GM18502 (cell line): ENCODE measurements at regions not wholly inside any gene's neighbourhood (a gene's known extent, or its start where the extent isn't known, plus 50 kb on each side); places are given as distances from the start of the nearest gene placed in this dataset.

Experiments
- ATAC-seq: cut with Tn5 transposase; IDR thresholded peaks from one replicate; pipeline ENCODE4 v1.9.1; 2021; ENCODE audit warnings: mild to moderate bottlenecking; ENCODE audit not compliant: unreplicated experiment, poor library complexity

DNA sequence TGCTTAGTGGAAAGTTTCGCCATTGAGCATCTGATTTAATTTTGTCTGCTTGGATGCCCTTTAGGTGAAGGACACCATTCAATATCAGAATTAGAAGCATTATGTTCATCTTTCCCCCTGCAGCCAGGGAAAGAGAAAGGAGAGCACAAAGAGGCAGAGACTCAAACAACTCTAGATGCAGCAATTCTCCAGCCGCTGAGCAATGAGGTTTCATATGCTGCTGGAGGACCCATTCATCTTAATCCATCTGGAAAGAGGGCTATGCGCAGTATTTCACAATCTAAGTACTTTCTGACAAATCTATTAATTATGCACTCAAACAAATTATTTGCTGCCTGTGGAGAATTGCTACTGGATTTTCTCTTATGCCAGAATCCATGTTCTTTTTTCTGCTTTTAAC lies 527.0 kb upstream of the TUSC1 start:
- no peak for ATAC-seq

DNA sequence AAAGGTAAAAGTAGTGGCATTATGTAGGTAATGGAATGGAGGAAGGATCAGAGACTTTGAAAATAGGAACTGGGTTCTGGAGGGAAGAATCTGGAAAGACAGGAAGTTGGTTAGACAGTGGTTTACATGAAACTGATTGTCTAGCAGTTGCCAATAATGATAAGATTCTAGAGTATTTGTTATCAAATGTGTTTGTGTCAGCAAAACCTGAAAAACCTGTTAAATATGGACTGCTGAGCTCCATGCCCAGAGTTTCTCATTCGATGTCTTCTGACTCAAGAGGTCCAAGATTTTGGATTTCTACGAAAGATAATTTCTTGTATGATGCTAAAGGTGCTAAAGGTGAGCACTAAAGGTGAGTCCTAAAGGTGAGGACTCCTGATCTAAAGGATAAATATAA lies 515.0 kb upstream of the TUSC1 start:
- no peak for ATAC-seq

DNA sequence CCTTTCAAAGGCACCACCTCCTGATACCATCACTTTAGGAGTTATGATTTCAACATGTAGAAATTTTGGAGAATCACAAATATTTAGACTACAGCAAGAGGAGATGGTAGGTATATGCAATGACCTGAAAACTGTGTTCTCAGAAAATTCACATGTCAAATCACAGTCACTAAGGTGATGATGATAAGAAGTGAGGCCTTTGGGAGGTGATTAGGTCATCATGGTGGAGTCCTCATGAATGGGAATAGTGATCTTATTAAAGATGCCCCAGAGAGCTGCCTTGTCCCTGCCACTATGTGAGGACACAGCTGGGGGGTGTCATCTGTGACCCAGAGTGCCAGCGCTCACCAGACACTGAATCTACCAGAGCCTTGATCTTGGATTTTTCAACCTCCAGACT lies 513.5 kb upstream of the TUSC1 start:
- ATAC-seq, result no peak

DNA sequence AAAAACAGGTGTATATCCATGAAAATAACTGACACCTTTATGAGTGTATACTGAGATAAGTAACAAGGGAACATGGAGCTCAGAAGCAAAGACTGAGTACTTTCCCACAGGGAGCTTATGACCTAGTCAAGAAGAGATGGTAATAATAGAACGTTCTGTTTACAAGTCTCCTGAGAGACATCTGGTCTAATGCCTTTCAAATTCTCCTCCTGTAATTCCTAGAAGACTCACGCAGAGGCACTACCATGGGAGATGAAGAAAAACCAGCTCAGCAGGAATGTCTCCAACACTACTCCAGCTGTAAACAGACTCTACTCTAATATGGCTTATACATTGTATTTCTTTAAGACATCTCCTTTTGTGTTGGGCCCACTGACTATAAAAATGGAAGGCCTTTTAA lies 503.6 kb upstream of the TUSC1 start:
- no peak for ATAC-seq

DNA sequence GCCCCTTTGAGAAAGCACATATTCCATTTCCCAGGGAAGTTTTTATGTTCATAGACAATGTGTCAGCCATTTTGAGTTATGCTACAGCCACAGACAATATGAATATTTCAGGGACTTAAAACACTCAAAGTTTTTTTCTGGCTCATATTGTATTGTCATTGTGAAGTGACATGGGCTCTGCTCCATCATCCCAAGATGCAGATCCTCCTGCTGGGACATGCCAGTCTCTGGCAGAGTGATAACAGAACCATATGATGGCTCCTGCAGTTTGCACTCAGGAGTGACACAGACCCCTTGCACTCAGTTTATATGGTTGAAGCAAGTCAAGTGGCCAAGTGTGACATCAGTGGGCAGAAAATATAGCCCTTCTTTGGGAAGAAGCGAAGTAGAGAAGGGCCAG lies 498.4 kb upstream of the TUSC1 start:
- no peak for ATAC-seq

DNA sequence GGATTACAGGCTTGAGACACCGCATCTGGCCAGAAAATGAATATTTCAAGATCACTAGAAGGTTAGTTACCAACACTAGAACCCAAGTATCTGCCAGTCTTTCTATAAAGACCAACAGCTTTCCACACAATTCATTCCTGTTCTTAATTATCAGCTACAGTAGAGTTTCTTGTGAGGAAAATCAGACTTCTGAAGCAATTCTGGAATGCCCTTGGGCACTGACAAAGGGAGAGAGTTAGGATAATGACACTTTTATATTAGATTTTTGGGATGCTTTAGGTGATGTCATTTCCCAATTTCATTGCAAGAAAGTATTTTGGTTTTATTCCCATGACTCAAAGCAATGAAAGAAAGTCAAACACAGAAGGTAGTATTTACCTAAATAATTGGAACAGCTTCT lies 497.0 kb upstream of the TUSC1 start:
- no peak for ATAC-seq

DNA sequence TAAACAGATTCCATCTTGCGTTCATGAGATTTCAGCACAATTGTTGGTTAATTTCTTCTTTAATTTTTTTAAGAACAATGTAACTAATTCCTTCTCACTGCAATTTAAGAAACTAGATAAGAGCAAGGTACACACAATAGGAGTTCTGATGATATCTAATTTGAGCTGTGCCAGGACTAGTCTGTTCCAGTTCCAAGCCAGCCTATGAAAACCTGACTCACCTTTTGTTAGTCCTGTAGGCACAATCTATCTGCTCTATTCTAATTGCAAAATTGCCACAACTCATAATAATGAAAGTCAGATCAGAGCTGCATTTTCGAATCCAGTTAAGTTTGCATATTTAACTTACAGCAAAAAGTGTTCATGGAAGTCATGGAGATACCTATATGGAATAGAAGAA lies 494.1 kb upstream of the TUSC1 start:
- no peak for ATAC-seq

DNA sequence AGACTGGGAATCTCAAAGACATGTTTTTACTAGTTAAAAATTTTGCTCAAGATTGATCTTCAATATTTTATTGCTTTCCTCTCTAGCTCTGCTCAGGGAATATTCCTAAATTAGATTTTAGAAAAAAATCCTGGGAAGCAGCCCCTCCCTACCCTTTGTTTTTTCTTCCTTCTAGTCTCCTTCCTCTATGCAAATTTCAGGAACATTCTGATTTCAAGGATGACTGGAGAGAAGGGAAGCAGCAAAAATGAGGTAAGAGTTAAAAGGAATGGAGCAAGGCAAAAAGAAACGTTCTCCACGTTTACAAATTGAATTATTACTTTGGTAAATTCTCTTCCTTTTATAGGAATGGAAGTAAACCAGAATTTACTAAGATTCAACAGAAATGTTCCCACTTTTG lies 493.4 kb upstream of the TUSC1 start:
- no peak for ATAC-seq

DNA sequence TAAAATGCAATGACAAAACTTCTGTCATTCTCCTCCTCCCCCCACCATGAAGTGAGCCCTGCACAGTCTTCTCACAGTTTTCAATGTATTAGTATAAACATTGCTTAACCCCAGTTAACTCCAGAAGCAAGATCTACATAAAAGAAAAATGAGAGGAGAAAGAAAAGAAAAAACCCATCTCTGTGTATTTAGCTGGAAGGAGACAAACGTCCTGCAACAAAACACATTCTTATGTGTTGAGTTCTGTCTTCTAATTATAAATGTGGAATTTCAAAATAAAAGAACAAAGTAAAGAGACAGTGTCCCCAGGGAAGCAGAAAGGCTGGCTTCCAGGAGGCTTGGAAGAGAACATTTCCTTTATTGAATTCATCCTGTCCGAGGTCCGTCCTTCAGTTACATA lies 491.9 kb upstream of the TUSC1 start:
- no peak for ATAC-seq

DNA sequence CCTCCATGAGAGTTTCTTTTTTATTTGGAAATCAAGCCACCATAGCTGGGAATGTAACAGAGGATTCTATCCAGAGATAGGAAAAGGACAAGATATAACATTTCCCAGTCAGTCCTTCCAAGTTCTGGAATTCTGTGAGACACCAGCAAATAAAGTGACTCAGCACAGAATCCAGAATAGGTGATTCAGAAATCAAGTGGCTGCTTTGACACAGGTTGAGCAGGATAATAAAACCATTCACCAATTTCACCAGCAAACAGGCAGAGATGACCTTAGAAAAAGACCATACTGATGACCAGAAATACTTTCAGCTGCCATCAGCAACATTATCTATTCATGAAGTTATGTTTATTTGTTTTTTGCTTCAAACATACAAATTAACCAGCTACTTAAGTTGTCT lies 491.5 kb upstream of the TUSC1 start:
- ATAC-seq, result no peak

DNA sequence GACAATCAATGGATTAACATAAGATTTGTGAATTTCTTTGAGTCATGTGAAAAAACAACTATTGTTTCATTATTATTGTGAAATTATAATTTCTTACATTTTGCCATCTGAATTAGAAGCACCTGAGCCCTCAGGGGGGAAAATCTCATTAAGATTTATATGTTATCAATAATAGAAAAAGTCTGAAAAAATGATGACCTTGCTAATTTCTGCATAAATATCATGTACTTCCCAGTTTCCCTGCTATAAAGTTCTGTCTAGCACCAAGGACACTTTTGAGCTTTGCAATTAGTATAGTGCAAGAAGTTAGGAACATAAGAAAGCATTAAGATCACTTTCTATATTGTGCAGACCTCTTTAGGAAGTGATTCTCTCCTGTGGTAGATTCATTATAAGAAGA lies 488.3 kb upstream of the TUSC1 start:
- ATAC-seq, result no peak

DNA sequence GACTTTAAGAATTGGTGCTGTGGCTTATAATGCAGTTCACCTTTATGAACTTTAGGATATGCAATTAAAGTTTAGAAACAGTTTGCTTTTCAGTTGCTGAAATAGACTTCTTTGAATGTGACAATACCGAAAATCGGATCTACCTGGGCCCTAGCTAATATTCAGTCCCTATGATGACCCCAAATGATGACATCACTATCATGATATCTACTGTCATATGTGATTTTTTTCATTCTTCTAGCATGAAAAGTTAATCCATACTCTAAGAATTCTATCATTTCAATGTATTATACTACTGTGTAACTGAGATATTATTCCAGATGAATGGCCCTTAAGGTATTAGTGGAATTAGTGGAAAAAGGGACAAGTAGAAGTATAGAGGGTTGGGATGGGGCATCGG lies 487.2 kb upstream of the TUSC1 start:
- ATAC-seq, result no peak

DNA sequence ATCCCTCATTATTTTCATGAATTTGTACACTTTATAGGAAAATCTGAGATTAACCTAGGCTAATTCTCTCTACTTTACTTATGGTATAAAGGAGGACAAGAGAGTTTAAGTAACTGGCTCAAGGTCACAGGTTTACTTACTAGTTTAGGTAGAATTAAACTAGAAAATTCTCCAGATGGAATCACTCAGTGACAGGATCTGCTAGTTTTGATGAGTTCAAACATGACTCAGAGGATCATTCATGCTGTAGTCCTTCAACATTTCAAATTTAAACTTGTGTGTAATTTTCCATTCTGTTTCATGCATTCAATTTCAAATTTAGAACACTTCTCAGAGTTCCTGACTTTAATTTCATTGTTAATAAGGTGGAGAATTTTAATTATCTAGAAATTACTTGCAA lies 485.7 kb upstream of the TUSC1 start:
- ATAC-seq, result no peak

DNA sequence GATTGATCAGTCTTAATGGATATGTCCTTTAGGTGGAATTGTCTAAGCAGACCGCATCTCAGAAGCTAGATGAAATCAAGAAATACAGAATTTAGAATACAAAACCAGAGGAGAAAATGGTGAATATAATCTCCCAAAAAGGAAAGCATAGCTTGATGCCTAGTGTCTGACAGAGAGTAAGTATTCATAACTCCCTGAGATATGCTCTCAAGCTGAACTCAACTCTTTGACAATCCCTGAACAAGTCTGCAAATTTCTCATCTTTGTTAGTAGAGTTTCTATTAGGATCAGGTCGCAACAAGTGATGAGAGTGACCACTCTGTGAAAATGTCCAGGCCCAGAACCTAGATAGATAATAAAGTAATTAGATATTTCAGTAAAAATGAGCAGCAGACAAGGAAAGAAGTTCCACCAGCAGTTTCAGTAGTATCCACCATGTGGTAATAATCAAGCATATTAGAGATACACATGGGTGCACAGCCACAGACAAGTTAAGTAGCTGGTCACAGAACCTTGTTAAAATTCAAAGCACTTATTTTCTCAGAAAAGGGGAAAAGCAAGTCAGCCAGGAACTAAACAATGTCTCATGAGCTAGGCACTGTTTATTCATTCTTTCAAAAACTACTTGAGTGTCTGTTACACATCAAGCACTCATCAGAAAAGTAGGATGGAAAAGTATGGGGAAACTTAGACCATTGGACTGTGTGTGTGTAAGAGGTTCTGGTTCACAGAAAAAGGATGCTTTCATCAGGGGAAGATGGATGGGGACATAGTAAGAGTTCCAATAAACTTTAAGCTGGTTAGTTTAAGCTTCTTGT lies 481.5 kb upstream of the TUSC1 start:
- no peak for ATAC-seq

DNA sequence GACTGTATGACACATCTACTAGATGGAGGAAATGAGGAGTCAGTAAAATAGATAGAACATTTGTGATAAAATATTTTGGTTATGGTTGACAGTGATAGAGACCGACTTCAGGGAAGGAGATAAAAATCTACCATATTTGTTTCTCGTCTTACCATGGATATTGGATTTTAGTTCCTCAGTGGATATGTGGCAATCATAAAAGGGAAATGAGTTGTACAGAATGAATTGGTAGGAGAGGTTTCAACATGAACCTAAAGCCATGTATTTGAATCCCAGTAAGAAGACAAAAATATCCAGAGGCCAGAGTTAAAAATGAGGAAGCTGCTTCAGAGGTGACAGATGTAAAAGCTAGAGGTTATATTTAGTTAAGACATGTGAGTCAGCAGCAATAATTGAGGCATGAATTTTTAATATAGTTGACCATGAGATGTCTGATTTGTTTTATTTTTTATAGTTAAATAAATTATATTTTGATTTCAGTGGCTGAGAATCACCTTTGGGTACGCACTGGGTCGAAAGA lies 480.4 kb upstream of the TUSC1 start:
- ATAC-seq, result no peak

DNA sequence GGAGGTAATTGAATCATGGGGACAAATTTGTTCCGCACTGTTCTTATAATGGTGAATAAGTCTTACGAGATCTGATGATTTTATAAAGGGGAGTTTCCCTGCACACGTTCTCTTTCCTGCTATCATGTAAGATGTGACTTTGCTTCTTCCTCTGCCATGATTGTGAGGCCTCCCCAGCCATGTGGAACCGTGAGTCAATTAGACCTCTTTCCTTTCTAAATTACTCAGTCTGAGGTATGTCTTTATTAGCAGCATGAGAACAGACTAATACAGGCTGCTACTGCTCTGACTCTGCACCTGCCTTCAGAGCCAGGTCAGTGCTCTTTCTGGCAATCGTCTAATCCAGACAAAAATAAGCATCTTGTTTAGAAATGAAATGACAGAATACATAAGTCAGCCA lies 479.2 kb upstream of the TUSC1 start:
- ATAC-seq, result peak; percentile 77

DNA sequence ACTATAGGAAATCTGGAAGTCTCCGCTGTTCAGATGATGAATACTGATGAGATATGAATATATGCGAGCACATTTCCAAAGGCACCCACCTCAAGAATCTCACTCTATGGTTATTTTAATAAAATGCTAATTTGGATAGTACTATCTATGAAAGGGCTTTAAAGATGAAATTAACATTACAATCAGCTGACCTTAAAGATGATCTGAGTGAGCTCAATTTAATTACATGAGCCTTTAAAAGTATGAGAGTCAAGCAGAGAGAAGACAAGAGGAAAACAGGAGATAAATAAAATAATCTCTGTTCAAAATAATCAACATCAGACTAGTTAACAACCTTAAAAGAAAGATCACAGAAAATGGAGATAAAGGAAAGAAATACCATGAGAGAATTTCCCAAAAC lies 474.1 kb upstream of the TUSC1 start:
- no peak for ATAC-seq

DNA sequence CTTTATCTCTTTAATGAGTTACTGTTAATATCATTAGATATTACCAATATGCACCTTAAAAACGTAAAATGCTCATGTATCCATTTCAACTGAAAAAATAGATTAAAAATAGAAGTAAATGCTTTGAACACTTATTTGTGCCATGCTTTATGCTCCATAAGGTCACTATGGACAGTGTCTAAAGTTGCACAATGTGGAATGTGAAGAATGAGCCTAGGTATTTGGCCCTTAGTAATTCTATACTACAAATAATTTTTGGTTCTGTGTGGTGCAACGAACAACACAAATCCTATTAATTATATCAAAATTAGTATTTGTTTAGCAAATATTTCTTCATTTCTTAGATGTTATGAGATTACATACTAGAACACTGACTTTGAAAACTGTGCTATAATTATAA lies 469.9 kb upstream of the TUSC1 start:
- no peak for ATAC-seq

DNA sequence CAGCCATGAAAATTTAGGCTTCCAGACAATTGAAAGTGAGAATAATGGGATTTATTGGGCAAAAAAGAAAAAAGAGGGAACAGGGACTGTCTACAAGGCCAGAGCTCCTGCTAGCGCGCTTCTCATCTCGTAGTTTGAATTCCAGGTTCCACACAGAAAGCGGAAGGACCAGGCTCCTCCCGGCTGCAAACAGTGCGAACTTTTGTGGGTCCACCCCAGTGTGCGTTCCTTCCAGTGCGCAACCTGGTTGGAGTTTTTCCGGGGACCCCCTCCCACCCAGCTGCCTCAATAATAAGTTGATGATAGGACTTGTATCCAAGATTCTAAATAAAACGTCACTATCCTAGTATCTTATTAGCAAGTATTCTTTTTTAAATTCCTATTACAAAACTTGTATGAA lies 467.7 kb upstream of the TUSC1 start:
- no peak for ATAC-seq

DNA sequence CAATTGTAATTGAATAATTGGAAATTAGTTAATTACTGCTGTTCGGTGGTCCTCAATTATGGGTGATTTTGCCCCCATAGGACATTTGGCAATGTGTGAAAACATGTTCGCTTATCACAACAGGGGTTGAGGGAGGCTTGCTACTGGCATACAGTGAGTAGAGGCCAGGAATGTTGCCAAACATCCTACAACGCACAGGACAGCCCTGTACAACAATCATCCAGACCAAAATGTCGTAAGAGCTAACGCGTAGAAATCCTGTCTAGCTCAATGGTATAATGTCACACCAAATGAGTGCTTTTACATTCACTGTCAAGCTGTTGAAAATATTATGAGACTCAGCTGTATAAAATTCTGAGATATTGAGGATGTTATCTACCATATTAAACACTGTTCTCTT lies 464.4 kb upstream of the TUSC1 start:
- no peak for ATAC-seq

DNA sequence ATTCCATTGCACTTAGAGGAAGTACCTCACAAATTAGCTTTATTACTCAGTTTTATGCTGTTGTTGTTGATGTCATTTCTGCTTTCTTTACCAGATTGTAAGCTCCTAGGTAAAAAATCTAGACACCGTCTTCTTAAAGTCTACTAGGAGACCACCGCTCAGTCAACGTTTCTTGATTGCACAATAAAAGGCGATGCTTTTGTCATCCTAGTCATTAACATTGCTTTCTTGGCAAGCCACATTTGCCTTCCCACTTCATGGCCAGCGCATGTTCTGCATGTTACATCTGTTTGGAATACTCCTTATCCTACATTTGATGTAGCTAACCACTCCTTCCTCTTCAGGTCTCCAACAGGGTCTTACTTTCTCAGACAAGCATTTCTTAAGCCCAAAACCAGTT lies 464.0 kb upstream of the TUSC1 start:
- ATAC-seq, result no peak

DNA sequence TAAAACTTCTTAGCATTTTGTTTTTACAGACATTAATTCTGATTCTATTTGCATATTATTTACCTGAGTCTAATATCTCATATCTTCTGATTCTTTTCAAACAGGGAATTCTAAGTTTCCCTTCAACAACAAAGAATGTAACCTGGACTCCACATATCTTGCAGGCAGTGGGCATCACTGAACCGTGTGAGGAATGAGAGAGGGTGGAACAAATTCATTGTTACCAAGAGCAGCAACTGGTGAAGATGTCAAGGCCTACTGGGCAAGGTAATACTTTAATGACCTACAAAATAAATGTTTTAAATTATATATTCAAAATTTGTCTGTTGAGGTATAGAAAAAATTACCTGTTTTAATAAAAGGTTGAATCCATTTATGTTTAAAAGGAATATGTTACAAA lies 455.3 kb upstream of the TUSC1 start:
- no peak for ATAC-seq
